Activated CD4-positive, alpha-beta T cell treated with anti-CD3 and anti-CD28 coated beads for 24 hours (primary cell): ENCODE measurements at regions not wholly inside any gene's neighbourhood (a gene's known extent, or its start where the extent isn't known, plus 50 kb on each side); places are given as distances from the start of the nearest gene placed in this dataset.
"Not testable (repeated sequence)": the region's sequence is repeated elsewhere in the genome, so short reads cannot be mapped to it uniquely, and the experiment has no call there.

Experiments used
- DNase-seq, 2 donors: peaks; one replicate each; pipeline ENCODE4 v3.0.0-alpha.2; 2020; ENCODE audit warnings: low read depth in 2 of 2

- DNase-seq, result not testable (repeated sequence)
Measured at GRCh38 chr5:7289634-7290033, 106.3 kb upstream of the ADCY2 start.

- not testable (repeated sequence) for DNase-seq
Measured at GRCh38 chr5:7297821-7298220, 98.1 kb upstream of the ADCY2 start.

- not testable (repeated sequence) for DNase-seq
Measured at GRCh38 chr5:7299731-7300130, 96.2 kb upstream of the ADCY2 start.

DNA sequence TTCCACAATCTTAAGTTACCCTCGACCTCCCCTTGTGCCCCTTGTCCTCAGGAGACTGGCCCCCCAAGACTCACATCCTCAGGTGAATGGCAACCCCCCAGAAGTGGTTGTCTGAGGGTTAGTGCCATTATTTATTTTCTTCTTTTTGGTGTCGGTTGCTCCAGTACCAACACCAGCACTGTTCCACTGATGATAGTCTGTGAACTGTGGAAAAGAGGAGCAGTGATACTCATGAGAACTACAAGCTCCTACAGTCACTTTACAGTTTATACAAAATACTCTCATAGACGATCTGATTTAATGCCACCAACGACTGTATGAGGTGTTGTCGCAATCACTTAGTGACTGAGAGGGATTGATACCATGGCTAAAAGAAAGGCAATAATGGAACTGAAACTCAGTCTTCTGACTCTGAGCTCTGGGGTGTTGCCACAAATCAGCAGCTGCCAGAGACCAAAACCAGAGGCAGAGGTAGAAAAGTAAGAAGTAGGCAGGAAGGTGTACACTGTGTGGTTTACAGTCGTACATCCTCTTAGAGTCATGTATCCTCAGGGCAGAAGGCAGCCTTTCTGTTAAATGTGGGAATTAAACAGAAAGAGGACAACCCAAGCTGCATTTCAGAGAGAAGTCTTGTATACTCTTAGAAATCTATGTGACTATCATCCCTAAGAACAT, 90.8 kb upstream of the ADCY2 start:
- not testable (repeated sequence) for DNase-seq

- not testable (repeated sequence) for DNase-seq
Measured at GRCh38 chr5:7306556-7306955, 89.4 kb upstream of the ADCY2 start.

DNA sequence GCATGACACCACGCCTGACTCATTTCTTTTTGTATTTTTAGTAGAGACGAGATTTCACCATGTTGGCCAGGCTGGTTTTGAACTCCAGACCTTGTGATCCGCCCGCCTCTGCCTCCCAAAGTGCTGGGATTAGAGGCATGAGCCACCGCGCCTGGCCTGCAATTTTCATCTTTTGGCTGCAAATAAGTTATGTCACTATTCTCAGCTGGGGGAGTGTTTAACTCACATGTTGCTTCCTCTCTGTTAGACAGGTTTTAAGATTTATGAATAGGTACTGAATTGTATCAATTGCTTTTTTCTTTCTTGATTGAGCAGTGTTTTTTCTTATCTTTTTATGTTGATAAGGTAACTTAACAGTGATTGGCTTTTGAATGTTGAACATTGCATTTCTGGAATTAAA, 88.2 kb upstream of the ADCY2 start:
- DNase-seq, result not testable (repeated sequence)

DNA sequence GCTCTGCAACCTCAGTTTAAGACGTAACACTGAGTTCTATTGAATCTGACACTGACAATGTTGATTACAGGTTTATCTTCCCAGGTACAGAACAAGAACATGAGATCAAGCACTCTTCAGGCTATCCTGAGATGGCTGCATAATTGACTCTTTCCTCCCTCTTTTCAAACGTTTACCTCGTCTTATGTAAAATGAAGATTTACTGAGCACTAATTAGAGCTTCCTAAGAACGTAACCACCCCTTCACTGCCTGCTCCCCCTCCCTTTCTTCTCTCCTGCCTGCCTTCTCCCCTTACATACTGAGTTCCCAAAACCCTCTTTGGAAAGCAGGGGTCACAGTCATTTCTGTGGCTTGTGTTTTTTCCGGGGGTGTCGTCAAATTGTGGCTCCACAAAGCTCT, 86.2 kb upstream of the ADCY2 start:
- not testable (repeated sequence) for DNase-seq

- DNase-seq, result not testable (repeated sequence)
Measured at GRCh38 chr5:7310656-7311055, 85.3 kb upstream of the ADCY2 start.

DNA sequence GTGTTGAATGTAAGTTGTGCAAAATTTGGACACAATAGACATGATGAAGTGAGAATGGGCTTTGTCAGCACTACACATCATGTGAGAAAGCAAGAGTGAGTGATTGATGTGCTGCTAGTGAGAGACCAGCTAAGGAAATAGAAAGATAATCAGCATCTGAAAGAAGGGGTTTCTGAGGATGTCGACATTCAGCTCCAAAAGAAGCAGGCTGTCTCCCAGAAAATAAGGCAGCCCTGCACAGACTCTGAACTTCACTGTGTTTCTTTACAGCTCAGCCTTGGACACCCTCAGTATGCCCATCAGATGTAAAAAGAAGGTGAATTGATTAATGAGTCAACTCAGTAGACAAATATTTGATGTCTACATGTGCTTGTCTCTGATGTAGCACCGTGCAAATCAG, 80.8 kb upstream of the ADCY2 start:
- no peak for DNase-seq

- no peak for DNase-seq
Measured at GRCh38 chr5:7317751-7318150, 78.2 kb upstream of the ADCY2 start.

DNA sequence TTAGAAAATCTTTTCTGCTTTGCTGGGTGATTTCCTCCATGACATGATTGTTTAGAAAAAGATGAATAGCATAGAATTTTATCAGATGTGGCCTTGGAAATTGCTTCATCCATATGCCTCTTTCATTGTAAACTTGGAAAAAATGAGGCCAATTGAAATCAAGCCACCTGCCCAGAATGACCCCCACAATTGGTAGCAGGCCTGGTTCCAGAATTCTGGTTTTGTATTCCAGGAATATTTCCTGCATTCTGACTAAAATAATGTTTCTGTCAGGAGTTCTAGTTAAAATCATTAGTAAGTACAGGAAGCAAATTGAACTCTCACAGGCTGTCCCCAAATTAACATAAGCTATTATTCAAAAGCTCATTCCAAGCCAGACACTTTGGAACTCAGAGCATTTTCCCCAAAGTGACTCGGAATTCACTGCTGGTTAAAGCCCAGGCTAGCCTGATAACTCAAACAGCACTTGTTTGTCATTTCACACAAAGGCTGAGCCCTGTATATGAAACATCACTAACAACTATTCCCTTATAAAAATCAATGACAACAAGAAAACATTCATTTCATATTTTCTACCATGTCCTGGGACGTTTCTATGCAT, 75.1 kb upstream of the ADCY2 start:
- DNase-seq, result no peak

- DNase-seq, result no peak
Measured at GRCh38 chr5:7321724-7322123, 74.2 kb upstream of the ADCY2 start.

- no peak for DNase-seq
Measured at GRCh38 chr5:7324919-7325318, 71.0 kb upstream of the ADCY2 start.

GRCh38 chr5:7325975-7326913, 69.7 kb upstream of the ADCY2 start:
- DNase-seq, result no peak

GRCh38 chr5:7329141-7329540, 66.8 kb upstream of the ADCY2 start:
- no peak for DNase-seq

- no peak for DNase-seq
Measured at GRCh38 chr5:7329712-7330111, 66.2 kb upstream of the ADCY2 start.

DNA sequence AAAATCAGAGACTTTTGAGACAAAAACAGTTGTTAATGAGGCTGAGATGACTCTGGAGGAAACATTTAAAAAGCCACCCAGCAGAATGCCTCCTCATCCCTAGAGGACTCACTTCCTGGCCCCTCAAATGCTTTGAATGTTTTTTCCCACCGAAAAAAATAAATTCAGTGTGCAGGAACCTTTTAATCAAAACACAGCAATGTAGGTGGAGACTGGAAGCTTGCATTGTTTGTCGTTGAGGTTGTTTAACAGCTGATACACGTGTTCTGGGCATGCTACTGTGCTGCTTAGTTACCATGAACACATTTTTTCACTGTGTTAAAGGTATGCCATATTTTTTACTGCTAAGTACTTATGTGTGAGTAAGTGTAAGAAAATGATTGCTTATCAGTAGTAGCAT, 65.7 kb upstream of the ADCY2 start:
- no peak for DNase-seq

- no peak for DNase-seq
Measured at GRCh38 chr5:7331131-7331530, 64.8 kb upstream of the ADCY2 start.
